HG02610 (cell line): ENCODE measurements at regions not wholly inside any gene's neighbourhood (a gene's known extent, or its start where the extent isn't known, plus 50 kb on each side); places are given as distances from the start of the nearest gene placed in this dataset.
"Not testable (repeated sequence)": the region's sequence is repeated elsewhere in the genome, so short reads cannot be mapped to it uniquely, and the experiment has no call there.

Source experiments
- ATAC-seq: cut with Tn5 transposase; IDR thresholded peaks from one replicate; pipeline ENCODE4 v1.9.1; 2021; ENCODE audit warnings: mild to moderate bottlenecking, moderate library complexity; ENCODE audit not compliant: unreplicated experiment

- ATAC-seq: not testable (repeated sequence)
Observed at GRCh38 chr18:104264-104663, 54.1 kb upstream of the USP14 start.

GRCh38 chr18:105161-106053 is 53.0 kb upstream of the USP14 start:
- not testable (repeated sequence) for ATAC-seq

GRCh38 chr18:106054-106851 is 52.1 kb upstream of the USP14 start:
- not testable (repeated sequence) for ATAC-seq

GRCh38 chr18:106868-107384 is 51.4 kb upstream of the USP14 start:
- not testable (repeated sequence) for ATAC-seq

- not testable (repeated sequence) for ATAC-seq
Observed at GRCh38 chr18:107464-107863, 50.9 kb upstream of the USP14 start.

- ATAC-seq: peak; percentile 42
Observed at GRCh38 chr18:107947-108664, 50.3 kb upstream of the USP14 start.
